OCI-LY3 (cell line): ENCODE measurements at regions not wholly inside any gene's neighbourhood (a gene's known extent, or its start where the extent isn't known, plus 50 kb on each side); places are given as distances from the start of the nearest gene placed in this dataset.
"Not testable (repeated sequence)": the region's sequence is repeated elsewhere in the genome, so short reads cannot be mapped to it uniquely, and the experiment has no call there.

Experiments used
- H2AFZ ChIP-seq: fragments of 200-600, 300-600 bp; shearing (Covaris generic); 2 replicates; pipeline ENCODE4 v1.6.0; 2014; ENCODE audit warnings: antibody characterized with exemption, low read depth, low read length
- H3K27ac ChIP-seq: fragments of 200-600, 300-600 bp; sonication (generic); 2 replicates; pipeline ENCODE4 v1.5.1; 2014; ENCODE audit warnings: mild to moderate bottlenecking, low read length, moderate library complexity, mixed read lengths
- H3K27me3 ChIP-seq: fragments of 200-600, 300-600 bp; sonication (generic); 2 replicates; pipeline ENCODE4 v1.6.1; 2014; ENCODE audit warnings: low read depth, low read length, mixed read lengths
- H3K36me3 ChIP-seq: fragments of 200-600, 300-600 bp; sonication (generic); replicated peaks from 2 replicates; pipeline ENCODE3; 2014; ENCODE audit warnings: low read depth, low read length, mixed read lengths
- H3K4me1 ChIP-seq: fragments of 300-600, 200-600 bp; sonication (generic); 2 replicates; pipeline ENCODE4 v1.6.1; 2014; ENCODE audit warnings: low read length, mixed read lengths
- H3K4me2 ChIP-seq: fragments of 200-600, 300-600 bp; sonication (generic); 2 replicates; pipeline ENCODE4 v1.6.1; 2014; ENCODE audit warnings: low read length, mixed read lengths
- H3K4me3 ChIP-seq: fragments of 300-600, 200-600 bp; sonication (generic); 2 replicates; pipeline ENCODE4 v1.5.1; 2014; ENCODE audit warnings: antibody characterized with exemption, mild to moderate bottlenecking, low read length, moderate library complexity
- H3K79me2 ChIP-seq: fragments of 300-600, 200-600 bp; shearing (Covaris generic); 2 replicates; pipeline ENCODE4 v1.6.1; 2014; ENCODE audit warnings: mild to moderate bottlenecking, low read length, mixed read lengths
- H3K9ac ChIP-seq: fragments of 300-600, 200-600 bp; shearing (Covaris generic); 2 replicates; pipeline ENCODE4 v1.6.0; 2014; ENCODE audit warnings: mild to moderate bottlenecking, low read length, moderate library complexity
- H3K9me3 ChIP-seq: fragments of 200-600, 300-600 bp; shearing (Covaris generic); 2 replicates; pipeline ENCODE4 v1.6.1; 2014; ENCODE audit warnings: low read length, mixed read lengths; ENCODE audit not compliant: insufficient read depth
- H4K20me1 ChIP-seq: fragments of 200-600, 300-600 bp; sonication (generic); 2 replicates; pipeline ENCODE4 v1.6.1; 2016; ENCODE audit warnings: low read length, mixed read lengths; ENCODE audit not compliant: insufficient read depth
- CTCF ChIP-seq: fragments of 200-600, 300-600 bp; sonication (generic); IDR thresholded peaks from 2 replicates; pipeline ENCODE4 v1.5.1; 2014; ENCODE audit warnings: antibody characterized with exemption, low read length, low read depth
- EZH2phosphoT487 ChIP-seq: fragments of 200-600 bp; shearing (Covaris generic); IDR thresholded peaks from 2 replicates; pipeline ENCODE4 v1.6.1; 2018; ENCODE audit warnings: antibody characterized with exemption, mixed run types, low read depth

DNA sequence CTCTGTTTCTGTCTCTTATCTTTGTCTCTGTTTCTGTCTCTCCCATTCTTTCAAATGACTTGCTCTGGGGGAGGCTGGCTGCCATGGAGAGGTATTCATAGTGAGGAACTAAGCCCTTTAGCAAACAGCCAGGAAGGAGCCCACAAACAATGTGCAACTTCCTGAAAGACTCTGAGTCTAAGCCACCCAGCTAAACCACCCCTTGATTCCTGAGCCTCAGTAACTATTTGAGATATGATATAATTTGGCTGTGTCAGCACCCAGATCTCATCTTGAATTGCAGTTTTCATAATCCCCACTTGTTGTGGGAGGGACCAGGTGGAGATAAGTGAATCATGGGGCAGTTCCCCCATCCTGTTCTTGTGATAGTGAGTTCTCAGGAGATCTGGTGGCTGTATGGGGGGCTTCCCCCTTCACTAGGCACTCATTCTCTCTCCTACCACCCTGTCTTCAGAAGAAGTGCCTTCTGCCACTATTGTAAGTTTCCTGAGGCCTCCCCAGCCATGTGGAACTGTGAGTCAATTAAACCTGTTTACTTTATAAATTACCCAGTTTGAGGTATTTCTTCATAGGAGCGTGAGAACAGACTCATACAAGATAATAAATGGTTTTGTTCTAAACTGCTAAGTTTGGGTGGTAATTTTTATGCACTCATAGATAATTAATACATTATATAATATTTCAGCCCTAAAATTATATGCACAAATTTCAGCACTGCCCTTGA lies 121.2 kb upstream of the FOXP2 start:
- Histone ChIP-seq H3K4me3 (no peak overlapping the region), H3K9ac (no peak overlapping the region), H2AFZ (no peak overlapping the region), H3K27ac (no peak overlapping the region), H3K4me2 (no peak overlapping the region), H3K27me3 (no peaks in the 10 kb centered on the region), H3K9me3 (no peaks in the 10 kb centered on the region), H4K20me1 (no peaks in the 10 kb centered on the region), H3K79me2 (no peaks in the 10 kb centered on the region), H3K4me1 (no peaks in the 10 kb centered on the region), H3K36me3 (no peaks in the 10 kb centered on the region)
- TF ChIP-seq EZH2phosphoT487 = no peak
- no peak for TF ChIP-seq CTCF

DNA sequence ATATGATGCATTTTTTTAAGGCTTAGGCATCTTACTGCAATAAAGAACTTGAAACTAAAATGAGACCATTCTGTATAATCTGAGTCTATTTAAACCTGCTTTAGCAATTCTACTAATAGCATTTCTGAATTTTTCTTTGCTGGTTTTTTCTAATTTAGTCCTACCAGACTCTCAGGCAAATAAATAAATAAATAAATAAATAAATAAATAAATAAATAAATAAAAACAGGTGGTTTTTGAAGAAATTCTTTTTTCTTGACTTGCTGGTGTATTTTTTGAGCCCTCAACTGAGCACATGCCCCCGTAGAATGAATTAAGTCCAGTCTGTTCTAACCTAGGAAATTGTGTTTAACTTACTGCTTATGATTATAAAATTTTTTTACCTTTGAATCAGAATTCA lies 134.7 kb upstream of the FOXP2 start:
- no peak overlapping the region for H3K4me3 ChIP-seq
- no peak overlapping the region for H3K4me2 ChIP-seq
- H3K27ac ChIP-seq = no peak overlapping the region
- H4K20me1 ChIP-seq = no peaks in the 10 kb centered on the region
- H3K4me1 ChIP-seq = no peaks in the 10 kb centered on the region
- TF ChIP-seq CTCF (no peak), EZH2phosphoT487 (no peak)
- H3K36me3 ChIP-seq = no peaks in the 10 kb centered on the region
- no peak overlapping the region for H3K9ac ChIP-seq
- no peaks in the 10 kb centered on the region for H3K9me3 ChIP-seq
- no peak overlapping the region for H2AFZ ChIP-seq
- no peaks in the 10 kb centered on the region for H3K27me3 ChIP-seq
- H3K79me2 ChIP-seq = no peaks in the 10 kb centered on the region

- no peaks in the 10 kb centered on the region for H3K4me1 ChIP-seq
- TF ChIP-seq CTCF (no peak), EZH2phosphoT487 (no peak)
- H3K9me3 ChIP-seq = no peaks in the 10 kb centered on the region
- no peaks in the 10 kb centered on the region for H3K79me2 ChIP-seq
- H4K20me1 ChIP-seq = no peaks in the 10 kb centered on the region
- H3K4me2 ChIP-seq = no peak overlapping the region
- H2AFZ ChIP-seq = no peak overlapping the region
- no peak overlapping the region for H3K9ac ChIP-seq
- no peaks in the 10 kb centered on the region for H3K36me3 ChIP-seq
- H3K4me3 ChIP-seq = no peak overlapping the region
- no peaks in the 10 kb centered on the region for H3K27me3 ChIP-seq
- H3K27ac ChIP-seq = no peak overlapping the region
Measured at GRCh38 chr7:114273218-114273617, 141.4 kb upstream of the FOXP2 start.

GRCh38 chr7:114269714-114270113 lies 144.9 kb upstream of the FOXP2 start:
- Histone ChIP-seq H3K4me1 (no peaks in the 10 kb centered on the region), H3K9me3 (no peaks in the 10 kb centered on the region; the same call in 1 of the 2 replicates), H3K36me3 (no peaks in the 10 kb centered on the region), H2AFZ (no peak overlapping the region), H3K4me3 (no peak overlapping the region), H3K4me2 (no peak overlapping the region), H4K20me1 (no peaks in the 10 kb centered on the region), H3K79me2 (no peaks in the 10 kb centered on the region), H3K9ac (no peak overlapping the region), H3K27me3 (no peaks in the 10 kb centered on the region), H3K27ac (no peak overlapping the region)
- TF ChIP-seq CTCF (no peak), EZH2phosphoT487 (no peak)

GRCh38 chr7:114267550-114267949 lies 147.1 kb upstream of the FOXP2 start:
- H3K4me2 ChIP-seq, H3K9ac ChIP-seq, H3K4me1 ChIP-seq, H3K4me3 ChIP-seq, H3K9me3 ChIP-seq, H3K79me2 ChIP-seq, H3K27me3 ChIP-seq, H3K36me3 ChIP-seq, H4K20me1 ChIP-seq, H2AFZ ChIP-seq, H3K27ac ChIP-seq: not testable (repeated sequence)
